ENCODE measurements at regions not wholly inside any gene's neighbourhood (a gene's known extent, or its start where the extent isn't known, plus 50 kb on each side); places are given as distances from the start of the nearest gene placed in this dataset.
"Not testable (repeated sequence)": the region's sequence is repeated elsewhere in the genome, so short reads cannot be mapped to it uniquely, and the experiment has no call there.

DNA sequence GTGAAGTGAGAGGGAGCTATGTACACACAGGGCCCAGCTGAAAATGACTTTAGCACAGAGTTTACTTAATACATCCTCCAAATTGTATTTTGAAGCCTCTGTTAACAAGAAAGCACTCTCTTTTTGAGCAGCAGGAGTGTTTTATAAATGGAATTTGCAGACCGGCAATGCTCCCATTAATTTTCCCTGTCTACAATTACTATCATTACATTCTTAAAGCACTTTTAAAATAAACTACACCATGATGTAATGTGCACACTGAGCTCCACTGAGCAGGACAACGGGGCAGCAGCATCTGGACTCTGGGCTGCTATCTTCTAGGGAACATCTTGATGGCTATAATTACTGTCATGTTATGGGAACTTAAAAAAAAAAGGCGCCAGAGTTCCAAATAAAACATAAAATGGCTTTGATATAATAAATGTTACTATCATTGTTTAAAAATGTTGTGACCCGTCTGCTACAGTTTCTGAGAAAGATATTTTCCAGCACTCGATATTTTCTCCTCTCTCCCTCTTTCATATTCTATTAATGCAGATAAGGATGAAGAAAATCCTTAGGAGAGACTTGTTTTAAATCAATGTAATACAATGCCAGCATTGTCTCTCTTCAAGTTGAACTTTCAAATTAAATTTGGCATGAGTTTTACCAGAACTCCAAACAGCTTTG is 150.9 kb downstream of the HLX start:
- no peak for DNase-seq

DNA sequence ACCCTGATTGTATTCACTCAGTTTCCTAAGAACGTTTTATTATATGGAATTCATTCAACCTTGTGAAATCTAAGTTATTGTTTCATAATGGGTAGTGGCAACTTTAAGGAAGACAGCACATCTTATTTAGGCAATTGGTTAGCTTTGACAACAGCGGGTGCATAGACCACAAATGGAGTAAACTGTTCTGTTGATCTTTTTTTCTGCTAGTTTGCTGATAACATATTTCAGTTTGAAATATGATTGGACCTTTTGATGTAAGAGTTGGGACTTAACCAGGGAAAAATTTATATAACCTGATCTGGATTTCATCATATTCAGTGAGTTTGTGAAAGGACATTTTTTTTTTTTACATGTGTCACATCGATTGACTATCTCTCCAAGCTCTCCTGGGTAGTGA is 151.7 kb downstream of the HLX start:
- DNase-seq: no peak

DNA sequence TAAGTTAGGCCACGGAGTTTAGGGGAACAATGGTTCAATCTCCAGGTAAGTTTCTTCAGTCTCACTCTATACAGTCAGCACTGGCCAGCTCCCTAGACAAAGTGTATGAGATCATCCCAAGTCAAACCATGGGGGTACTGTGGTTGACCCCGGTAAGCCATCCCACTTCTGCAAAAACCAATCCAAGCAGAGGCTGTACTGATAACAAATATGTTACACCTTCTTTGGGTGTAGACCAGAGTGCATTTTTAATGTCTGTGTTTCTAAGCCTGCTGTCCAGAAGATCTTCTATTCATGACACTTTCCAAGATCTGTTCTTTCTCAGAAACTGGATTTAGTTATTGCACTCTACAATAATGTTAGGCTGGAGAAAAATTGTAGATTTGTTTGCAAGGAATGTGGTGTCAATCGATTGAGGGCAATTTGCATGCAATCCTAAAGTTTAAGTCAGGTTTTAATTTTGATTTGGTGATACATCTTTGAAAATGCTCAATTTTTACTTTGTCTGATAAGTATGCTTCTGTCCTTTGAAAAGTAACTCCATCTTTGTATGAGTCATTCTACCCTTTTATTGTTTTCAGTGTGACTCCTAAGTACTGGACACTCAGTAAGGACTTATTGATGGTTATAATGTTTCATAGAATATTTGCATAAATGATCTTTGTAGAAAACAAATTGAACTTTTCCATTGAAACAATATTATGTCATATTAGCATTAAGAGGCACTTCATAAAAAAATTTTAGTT is 152.4 kb downstream of the HLX start:
- peak; percentile 6 for DNase-seq

DNA sequence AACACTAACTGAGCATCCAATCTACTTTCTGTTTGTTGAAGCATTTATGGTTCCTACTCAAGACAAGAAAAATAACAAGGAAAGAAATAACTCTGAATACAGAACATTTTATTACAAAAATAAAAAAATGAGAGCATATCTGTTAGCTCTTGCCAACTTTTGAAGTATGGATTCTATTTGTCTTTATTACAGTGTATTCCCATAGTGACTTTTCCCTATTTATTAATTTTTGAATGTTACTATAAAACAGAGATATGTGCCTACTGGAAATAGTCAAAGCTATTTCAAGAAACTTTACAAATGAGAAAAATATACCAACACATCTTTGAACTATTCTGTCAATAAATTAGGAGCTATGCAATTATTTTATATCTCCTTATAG is 153.0 kb downstream of the HLX start:
- no peak for DNase-seq

DNA sequence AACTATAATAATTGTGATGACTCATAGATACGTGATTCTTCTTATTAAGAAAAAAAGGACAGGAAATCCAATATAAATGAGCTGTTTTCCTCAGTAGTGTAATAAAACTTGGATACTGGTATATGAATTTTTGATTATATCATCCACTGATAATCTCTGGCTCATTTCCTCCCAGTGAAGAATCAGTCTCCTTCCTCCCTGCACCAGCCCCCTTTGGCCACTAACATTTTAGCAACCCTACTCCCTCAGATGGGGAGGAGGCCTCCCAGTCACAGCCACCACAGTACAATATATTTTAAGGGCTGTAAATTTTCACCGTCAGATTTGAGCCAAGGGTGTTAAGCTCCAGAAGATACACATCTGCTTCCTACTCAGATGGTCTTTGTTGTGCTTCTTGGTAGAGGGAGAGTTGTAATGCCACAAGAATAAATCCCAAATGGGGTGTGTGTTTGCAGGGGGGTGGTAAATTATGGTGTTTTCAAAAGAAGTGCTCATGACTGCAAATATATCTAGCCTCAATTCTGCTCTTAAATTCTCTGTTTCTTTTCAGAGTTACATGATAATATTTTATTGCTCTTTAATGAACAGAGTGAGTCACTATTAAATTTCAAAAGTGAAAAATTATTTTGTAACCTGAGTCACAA is 153.5 kb downstream of the HLX start:
- peak; percentile 53 for DNase-seq

DNA sequence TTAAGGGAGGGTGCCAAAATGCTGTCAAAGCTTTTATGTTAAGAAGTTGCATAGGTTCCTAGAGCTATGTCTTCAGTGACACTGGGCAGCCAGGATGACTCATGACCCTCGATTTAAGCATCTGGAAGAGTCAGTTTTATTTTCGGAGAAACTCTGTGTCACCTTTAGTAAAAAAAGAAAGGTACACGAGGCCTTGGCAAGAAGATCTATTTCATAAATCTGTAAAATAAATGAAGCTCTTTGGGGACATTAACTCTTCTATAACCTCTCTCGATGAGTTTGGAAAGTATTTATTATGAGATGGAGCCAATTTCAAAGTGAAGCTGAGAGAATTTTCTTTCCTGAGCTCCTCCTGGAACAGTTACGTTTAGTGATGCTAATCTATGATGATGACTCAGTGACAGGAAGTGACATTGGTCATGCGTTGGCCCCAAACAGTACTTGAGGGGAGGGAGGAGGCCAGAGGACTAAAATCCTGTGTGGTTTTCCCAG is 156.5 kb downstream of the HLX start:
- peak; percentile 87 for DNase-seq

DNA sequence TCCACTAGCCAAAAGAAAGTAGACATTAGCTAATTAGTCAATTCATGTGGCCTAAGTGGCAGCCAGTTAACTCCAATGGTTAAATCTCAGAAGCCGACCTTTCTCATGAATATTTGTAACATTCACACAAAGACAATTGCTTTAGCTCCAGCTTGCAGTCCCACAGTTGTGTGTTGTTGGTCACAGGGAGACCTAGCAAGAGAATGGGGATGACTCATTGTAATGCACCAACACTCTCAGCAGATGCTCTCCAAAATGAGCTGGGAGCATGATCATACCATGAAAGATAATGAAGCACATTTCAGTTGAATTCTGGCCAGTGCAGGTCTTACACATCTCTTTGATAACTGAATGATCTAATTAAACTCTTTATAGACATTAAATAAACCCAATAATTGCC is 160.4 kb downstream of the HLX start:
- DNase-seq: peak; percentile 71

DNA sequence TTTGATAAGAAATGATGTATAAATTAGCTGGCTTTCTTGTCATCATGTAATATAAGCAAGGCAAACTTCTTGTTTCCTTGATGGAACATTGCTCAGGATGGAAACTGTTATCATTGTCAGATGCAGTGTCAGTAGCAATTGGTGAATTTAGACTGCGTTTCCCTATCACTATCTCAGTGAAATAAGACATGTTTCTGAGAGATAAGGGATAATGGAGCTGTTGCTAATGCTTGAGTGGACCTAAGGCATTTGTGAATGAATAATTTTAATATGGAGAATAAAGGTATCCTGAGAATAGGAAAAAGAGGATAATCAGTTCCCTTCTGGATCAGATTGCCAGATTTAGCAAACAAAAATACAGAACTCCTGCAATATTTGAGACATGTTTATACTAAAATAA is 160.9 kb downstream of the HLX start:
- no peak for DNase-seq

DNA sequence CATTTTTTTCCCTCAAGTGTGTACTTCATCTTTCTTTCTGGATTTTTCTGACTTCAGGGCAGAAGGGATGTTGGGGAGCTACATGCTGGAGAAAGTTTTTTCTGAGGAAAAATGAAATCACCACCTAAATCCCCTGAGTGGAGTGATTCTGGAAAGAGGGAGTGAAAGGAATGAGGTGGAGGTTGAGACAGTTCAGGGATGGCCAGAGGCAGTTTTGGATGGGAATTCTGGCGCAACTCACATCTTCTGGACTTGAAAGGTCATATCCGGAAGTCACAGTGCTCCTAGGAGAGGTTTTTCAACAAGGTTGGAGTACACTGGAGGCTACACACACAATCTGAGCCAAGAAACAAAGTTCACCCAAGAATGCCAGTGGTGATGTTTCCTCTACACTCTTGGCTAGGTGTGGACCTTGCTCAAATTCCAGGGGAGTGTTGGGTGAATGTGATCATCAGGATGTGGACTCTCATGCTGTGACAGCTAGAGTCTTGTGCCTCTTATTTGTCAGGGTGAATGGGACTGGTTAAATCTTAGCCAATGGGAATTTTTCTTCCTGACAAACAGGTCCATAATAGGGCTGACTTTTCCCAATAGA is 161.5 kb downstream of the HLX start:
- DNase-seq: no peak

DNA sequence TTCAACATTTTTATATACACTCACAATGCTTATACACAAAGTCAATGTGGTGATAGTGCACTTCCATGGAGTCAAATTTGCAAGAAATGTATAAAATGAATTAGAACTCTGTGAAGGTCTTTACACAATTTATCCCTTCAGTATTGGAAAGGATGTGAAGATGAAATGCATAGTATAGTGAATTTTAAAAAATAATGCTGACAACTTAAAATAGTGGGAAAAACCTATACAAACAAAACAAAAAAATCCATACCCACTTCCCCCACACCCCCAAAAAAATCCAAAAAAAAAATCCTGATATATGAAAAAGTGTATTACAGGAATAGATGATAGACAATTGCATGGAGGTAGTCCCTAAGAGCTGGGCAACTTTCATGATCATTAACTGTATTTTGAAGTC is 165.3 kb downstream of the HLX start:
- no peak for DNase-seq

DNA sequence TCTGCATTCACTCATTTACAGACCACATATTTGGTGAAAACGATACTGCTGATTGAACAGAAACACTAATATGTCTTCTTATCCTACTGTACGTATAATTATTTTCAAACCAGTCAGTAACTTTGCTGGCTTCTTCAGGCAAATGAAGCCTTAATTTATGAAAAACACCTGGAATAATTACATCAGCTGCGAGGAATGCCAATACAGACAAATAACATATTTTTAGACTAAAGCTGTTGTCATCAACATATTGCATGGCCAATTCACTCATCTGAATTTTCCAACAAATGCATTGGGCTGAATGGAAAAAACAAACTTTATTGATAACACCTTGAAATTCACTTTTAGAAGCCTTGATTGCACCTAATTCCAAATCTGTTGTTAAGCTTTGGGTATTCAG is 165.9 kb downstream of the HLX start:
- DNase-seq: no peak

DNA sequence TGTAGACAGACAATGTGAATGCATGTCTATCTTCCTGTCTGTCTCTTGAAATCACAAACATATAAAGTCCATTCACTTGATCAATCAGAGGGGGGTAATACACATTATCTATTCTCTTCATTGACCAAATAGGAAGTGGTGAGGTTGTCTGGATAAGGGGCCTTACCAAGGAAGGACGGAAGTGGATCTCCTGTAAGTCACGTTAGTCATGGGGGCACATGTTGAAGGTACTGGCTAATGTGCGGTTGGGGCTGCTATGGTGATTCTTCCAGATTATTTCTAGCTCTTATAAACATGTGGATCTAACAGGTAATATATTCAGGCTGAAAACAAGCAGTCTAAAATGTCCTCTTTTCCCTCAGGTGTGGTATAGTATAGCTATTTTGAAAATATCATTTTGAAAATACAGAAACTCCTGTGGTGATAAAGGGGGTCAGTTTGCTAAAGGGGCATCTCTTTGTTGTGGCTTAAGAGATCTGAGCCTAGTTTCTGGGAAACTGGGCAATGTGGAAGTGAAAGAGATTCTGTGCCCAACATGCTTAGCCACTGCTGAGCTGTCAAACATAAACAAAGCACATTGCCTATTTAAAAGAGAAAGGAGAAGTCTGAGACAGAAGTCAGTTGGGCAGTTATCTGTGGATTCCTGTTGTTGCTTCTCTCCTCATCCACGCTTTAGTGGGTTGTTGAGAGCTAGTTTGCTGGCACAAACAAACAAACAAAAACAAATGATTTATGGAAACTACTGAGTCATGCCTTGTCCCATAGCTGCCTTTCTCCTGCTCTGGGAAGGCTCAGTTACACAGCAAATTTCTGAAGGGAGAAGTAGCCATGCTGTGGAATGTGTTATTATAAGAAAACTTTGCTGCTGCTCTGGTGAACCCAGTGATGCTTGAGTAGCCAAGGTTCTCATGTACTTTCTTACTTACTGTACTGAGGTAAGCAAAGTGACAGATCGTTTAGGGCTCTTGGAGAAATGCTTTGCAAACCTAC is 166.9 kb downstream of the HLX start:
- DNase-seq: peak; percentile 21

DNA sequence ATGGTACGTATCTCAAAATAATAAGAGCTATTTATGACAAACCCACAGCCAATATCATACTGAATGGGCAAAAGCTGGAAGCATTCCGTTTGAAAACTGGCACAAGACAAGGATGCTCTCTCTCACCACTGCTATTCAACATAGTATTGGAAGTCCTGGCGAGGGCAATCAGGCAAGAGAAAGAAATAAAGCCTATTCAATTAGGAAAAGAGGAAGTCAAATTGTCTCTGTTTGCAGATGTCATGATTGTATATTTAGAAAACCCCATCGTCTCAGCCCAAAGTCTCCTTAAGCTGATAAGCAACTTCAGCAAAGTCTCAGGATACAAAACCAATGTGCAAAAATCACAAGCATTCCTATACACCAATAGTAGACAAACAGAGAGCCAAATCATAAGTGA is 172.1 kb downstream of the HLX start:
- not testable (repeated sequence) for DNase-seq

DNA sequence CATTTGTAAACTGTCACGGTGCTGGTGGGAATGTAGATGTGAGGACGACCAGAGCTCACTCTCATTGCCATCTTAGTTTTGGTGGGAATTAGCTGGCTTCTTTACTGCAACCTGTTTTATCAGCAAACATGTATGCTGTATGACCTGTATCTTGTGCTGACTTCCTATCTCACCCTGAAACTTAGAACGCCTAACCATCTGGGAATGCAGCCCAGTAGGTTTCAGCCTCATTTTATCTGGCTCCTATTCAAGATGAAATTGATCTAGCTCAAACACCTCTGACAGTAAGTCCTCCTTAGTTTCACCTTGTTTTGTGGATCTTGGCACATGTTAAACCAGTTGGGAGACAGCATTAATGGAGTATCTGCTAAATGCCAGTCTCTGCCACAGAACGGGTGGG is 174.6 kb downstream of the HLX start:
- no peak for DNase-seq

DNA sequence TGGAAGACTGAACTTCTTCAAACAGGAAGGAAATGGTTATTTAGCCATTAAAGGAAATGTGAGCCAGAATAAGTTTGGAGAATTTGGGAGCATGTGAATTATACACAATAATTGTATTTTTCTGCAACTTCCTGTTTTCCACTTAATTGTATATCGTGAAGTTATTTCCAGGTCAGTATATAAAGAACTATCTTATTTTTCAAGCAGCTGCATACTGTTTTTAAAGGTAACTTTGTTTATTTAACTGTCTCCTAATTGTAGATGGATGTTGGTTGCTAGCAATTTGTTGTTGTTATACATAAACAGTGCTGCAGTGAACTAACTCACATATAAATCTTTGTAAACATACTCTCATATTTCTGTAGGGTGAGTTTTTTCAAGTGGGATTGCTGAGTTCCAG is 180.3 kb downstream of the HLX start:
- DNase-seq: no peak

DNA sequence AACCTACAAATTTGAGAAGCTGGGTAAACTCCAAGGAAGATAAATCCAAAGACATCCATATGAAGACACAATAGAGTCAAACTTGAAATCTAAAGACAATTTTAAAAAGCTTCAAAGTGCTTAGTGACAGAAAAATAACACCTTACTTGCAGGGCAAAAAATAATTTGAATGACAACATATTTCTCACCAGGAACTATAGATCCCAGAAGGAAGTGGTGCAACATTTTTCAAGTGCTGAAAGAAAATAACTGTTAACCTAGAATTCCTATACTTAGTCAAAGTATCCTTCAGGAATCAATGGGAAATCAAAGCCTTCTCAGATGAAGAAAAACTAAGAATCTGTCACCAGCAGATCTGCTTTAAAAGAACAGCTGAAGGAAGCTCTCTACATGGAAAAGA is 184.4 kb downstream of the HLX start:
- no peak for DNase-seq

DNA sequence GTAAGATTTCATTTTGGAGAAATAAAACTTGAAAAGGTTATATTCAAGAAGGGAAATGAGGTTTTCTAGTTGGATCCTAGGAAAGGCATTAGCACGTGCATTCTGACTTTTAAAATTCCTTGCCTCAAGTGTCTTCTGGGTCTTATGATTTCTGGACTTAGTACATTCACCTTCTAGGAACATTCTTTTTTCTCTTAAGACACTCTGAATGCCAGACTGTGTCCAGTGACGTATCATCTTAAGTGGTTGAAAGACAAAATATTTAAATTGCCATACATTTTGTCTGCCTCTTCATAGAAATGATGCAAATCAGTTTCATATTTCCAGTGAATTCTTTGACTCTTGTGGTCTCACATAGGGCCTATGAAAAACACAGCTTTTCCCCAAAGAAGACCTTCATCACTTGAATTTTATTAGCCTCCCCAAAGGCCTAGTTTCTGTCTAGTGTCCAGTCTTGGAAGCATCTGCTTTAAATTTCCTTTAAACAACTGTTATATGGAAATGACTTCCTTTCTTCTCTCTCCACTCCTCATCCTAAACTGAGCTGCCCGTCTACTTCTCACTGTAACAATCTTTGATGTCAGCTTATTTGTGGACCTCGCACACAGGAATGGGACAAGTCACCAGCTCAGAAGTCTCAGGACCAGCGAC is 187.2 kb downstream of the HLX start:
- DNase-seq: no peak

DNA sequence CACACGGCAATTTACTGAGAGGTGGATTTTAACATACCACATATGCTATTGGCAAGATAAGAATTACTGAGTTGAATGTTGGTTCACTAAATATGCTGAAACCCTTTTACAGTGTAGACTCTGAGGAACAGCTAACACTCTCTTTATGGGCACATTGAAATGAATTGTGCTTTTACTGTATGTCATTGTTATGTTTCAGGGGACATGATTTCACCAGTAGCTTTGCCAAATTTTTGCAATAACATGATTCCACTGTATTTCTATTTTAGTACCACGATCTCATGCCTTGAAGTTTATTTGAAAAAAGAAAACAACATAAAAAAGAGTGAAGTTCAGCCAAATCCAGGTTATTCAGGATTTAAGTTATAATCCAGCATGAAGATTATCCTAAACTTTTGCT is 188.5 kb downstream of the HLX start:
- DNase-seq: no peak

DNA sequence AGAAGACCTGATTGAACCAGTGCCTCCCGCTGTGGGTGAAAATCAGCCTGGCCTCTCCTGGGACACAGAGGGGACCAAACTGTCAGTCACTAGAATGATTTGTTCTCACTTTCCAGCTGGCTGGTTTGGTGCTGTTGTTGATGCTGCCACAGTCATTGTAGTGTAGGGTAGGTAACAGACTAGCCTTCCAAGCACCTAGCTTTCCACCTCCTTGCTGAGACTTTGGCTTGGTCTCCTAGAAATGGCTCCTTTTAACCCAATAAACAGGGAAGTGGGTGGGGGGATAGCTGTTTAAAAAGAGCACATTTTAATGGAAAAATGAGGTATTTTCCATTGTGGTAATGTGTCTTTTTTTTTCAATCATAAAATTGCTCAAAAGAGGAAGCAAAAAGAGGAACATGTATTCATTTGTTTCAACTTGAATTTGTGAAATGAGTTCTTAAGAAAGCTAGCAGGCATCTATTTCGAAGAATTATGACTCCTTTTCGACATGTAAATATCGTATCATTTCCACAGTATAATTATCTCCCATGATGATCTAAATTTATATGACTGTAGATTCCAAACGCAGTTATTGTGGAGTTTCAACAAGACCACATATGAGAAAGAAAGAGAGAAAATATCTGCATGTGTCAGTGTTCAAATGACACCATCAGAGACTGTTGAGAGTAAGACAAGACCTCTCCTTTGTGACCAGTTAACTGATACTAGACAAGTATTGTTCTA is 190.1 kb downstream of the HLX start:
- no peak for DNase-seq

DNA sequence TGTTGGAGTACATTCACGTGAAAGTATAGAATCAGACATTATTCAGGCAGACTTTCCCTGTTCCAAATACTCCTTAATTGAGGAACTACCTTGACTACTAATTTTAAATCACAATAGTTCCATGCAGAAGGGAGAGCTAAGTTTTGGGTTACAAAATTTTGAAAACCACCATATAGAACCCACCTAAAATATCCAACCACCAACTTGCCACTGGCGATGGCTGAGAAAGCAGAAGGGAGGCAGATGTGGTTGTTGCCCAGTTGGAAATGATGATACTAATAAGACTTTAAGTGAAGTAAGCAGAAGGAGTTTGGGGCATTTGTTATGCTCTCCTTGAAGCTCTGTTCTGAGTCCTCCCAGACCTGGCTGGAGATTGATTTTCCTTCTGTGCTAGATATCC is 190.7 kb downstream of the HLX start:
- DNase-seq: no peak

DNA sequence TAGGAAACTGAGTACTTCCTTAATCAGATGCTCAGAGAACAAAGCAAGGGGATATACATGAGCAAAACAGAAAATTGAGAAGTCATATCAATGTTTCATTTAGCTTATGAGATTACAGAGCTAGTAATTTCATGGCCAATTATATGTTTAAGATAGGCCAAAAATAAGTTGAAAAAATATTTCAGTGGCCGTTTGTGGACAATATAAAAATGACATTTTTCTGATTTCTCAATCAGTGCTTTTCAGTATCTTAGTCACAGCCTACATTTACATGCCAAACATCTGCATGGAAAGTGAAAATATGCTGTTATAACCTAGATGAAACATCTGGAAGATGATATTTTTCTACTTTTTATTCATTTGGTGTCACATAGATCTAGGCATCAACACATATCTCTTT is 192.5 kb downstream of the HLX start:
- no peak for DNase-seq

All from EL (cell line).